RKO (cell line): ENCODE measurements at regions not wholly inside any gene's neighbourhood (a gene's known extent, or its start where the extent isn't known, plus 50 kb on each side); places are given as distances from the start of the nearest gene placed in this dataset.
"Not testable (repeated sequence)": the region's sequence is repeated elsewhere in the genome, so short reads cannot be mapped to it uniquely, and the experiment has no call there.

Experiments
- DNase-seq: peaks from one replicate; pipeline ENCODE4 v3.0.0-alpha.2; 2016; ENCODE audit warnings: low spot score

- no peak for DNase-seq
Observed at GRCh38 chr5:56294354-56294753, 61.2 kb upstream of the ANKRD55 start.

- not testable (repeated sequence) for DNase-seq
Observed at GRCh38 chr5:56292874-56293273, 59.7 kb upstream of the ANKRD55 start.

GRCh38 chr5:56291661-56292374 is 58.7 kb upstream of the ANKRD55 start:
- no peak for DNase-seq

GRCh38 chr5:56291079-56291643 is 58.0 kb upstream of the ANKRD55 start:
- no peak for DNase-seq

- no peak for DNase-seq
Observed at GRCh38 chr5:56290378-56291078, 57.4 kb upstream of the ANKRD55 start.

DNA sequence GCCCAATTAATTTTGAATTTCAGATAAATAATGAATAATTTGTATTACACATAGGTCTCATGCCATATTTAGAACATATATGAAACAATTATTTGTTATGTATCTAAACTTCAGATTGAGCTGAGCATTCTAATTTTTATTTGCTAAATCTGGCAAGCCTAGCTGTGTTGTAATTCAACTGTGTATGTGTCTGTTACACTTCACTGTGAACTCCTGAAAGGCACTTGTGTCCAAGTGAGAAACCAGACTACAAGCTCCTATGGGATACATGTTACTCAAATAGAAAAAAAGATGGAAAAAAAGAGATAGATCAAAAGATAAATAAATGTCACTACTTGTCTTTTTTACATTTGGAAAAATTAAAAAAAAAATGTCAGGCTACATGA is 56.5 kb upstream of the ANKRD55 start:
- no peak for DNase-seq

GRCh38 chr5:56288873-56289601 is 55.9 kb upstream of the ANKRD55 start:
- DNase-seq: no peak

- DNase-seq: no peak
Observed at GRCh38 chr5:56286015-56286884, 53.1 kb upstream of the ANKRD55 start.

DNA sequence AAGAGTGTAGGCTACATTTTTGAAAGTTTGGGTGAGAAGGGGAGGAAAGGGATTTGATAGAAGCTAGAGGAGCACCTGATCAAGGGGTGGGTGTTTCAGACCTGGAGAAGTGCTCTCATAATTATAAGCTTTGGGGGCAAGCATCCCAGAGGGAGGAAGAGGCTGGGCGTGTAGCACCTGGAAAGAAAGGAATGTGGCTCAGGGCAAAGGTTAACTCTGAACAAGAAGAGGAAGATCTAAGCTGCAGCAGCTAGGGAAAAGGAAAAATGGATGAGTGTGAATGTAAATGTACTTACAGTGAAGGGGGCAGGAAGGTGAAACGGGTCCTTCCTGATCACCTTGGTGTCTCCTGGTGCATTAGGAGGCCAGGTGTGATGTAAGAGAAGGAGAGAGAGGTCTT is 49.8 kb upstream of the ANKRD55 start:
- no peak for DNase-seq
